ENCODE measurements at regions not wholly inside any gene's neighbourhood (a gene's known extent, or its start where the extent isn't known, plus 50 kb on each side); places are given as distances from the start of the nearest gene placed in this dataset.

GRCh38 chr4:137640156-137640837, 108.0 kb upstream of the PCDH18 start:
- Histone ChIP-seq H4K20me1 (replicated peaks; ENCODE audit: insufficient read depth) (no peaks in the 10 kb centered on the region), H3F3A (replicated peaks; ENCODE audit: low read depth) (no peaks in the 10 kb centered on the region), H3K4me2 (no peak overlapping the region), H3K4me1 (ENCODE audit: insufficient read depth) (0 out of 2 replicates have a peak, but pooled peaks cover 6% of the 10 kb centered on the region), H3K9me2 (ENCODE audit: insufficient read depth) (no peaks in the 10 kb centered on the region), H3K27me3 (ENCODE audit: insufficient read depth) (no peaks in the 10 kb centered on the region), H3K4me3 (no peak overlapping the region), H3K79me2 (replicated peaks; ENCODE audit: insufficient read depth) (no peaks in the 10 kb centered on the region), H3K36me3 (ENCODE audit: insufficient read depth) (no peaks in the 10 kb centered on the region), H2AFZ (no peak overlapping the region), H3K27ac (ENCODE audit: low read depth) (no peak overlapping the region)
- Mint-ChIP-seq H3K4me3 (no peak overlapping the region), H3K4me1 (peaks cover 6% of the 10 kb centered on the region; the same call in 2 of the 3 replicates), H3K27me3 (ENCODE audit: insufficient read depth, low read depth, poor library complexity) (no peaks in the 10 kb centered on the region), H3K27ac (no peak overlapping the region), H3K36me3 (ENCODE audit: low read depth) (no peaks in the 10 kb centered on the region), H3K9me3 (no peaks in the 10 kb centered on the region; the same call in 2 of the 3 replicates)
- DNase-seq (ENCODE audit: low spot score) (no peak), ATAC-seq (no peak)
- no peak for TF ChIP-seq JUNB (IDR thresholded peaks at IDR 0.05; ENCODE audit: unreplicated experiment)
- no peak for TF ChIP-seq REST (IDR thresholded peaks at IDR 0.05; ENCODE audit: unreplicated experiment)
- no peak for TF ChIP-seq STAT1 (IDR thresholded peaks at IDR 0.05; ENCODE audit: unreplicated experiment)
- TF ChIP-seq ZNF462 (CRISPR knock-in tag; IDR thresholded peaks at IDR 0.05) = no peak
- TF ChIP-seq EZH2phosphoT487 (IDR thresholded peaks at IDR 0.05; ENCODE audit: unreplicated experiment) = no peak
- TF ChIP-seq ZNF331 (CRISPR knock-in tag; IDR thresholded peaks at IDR 0.05; ENCODE audit: low read depth) = no peak
- TF ChIP-seq ETS1 (IDR thresholded peaks at IDR 0.05) = no peak
- TF ChIP-seq CTCF (conservative IDR thresholded peaks at IDR 0.05; ENCODE audit: low read depth in 2 of 2) = no peak
- TF ChIP-seq POLR2AphosphoS5 (IDR thresholded peaks at IDR 0.05; ENCODE audit: low read depth) = no peak
- no peak for TF ChIP-seq CREB1 (CRISPR knock-in tag; IDR thresholded peaks at IDR 0.05; ENCODE audit: low read depth)
